GM21528 (cell line): ENCODE measurements at regions not wholly inside any gene's neighbourhood (a gene's known extent, or its start where the extent isn't known, plus 50 kb on each side); places are given as distances from the start of the nearest gene placed in this dataset.
"Not testable (repeated sequence)": the region's sequence is repeated elsewhere in the genome, so short reads cannot be mapped to it uniquely, and the experiment has no call there.

Source experiments
- ATAC-seq: cut with Tn5 transposase; IDR thresholded peaks from one replicate; pipeline ENCODE4 v1.9.1; 2021; ENCODE audit warnings: mild to moderate bottlenecking, moderate library complexity; ENCODE audit not compliant: unreplicated experiment, low FRiP score

- ATAC-seq: no peak
Measured at GRCh38 chr14:29982171-29982570, 54.5 kb upstream of the PRKD1 start.

- no peak for ATAC-seq
Measured at GRCh38 chr14:29982993-29983392, 55.3 kb upstream of the PRKD1 start.

GRCh38 chr14:29990344-29990857 is 62.8 kb upstream of the PRKD1 start:
- not testable (repeated sequence) for ATAC-seq

- ATAC-seq: no peak
Measured at GRCh38 chr14:29990993-29991392, 63.3 kb upstream of the PRKD1 start.

GRCh38 chr14:29993143-29993542 is 65.5 kb upstream of the PRKD1 start:
- no peak for ATAC-seq

GRCh38 chr14:29999013-29999539 is 71.4 kb upstream of the PRKD1 start:
- no peak for ATAC-seq

- ATAC-seq: no peak
Measured at GRCh38 chr14:30002859-30003258, 75.2 kb upstream of the PRKD1 start.

GRCh38 chr14:30005114-30005808 is 77.6 kb upstream of the PRKD1 start:
- no peak for ATAC-seq

GRCh38 chr14:30006695-30007094 is 79.0 kb upstream of the PRKD1 start:
- ATAC-seq: no peak

- no peak for ATAC-seq
Measured at GRCh38 chr14:30015489-30015888, 87.8 kb upstream of the PRKD1 start.

- ATAC-seq: no peak
Measured at GRCh38 chr14:30016002-30016401, 88.4 kb upstream of the PRKD1 start.

GRCh38 chr14:30017370-30017993 is 89.8 kb upstream of the PRKD1 start:
- ATAC-seq: no peak

GRCh38 chr14:30020271-30020670 is 92.6 kb upstream of the PRKD1 start:
- no peak for ATAC-seq

GRCh38 chr14:30020687-30021086 is 93.0 kb upstream of the PRKD1 start:
- ATAC-seq: no peak

GRCh38 chr14:30023350-30023749 is 95.7 kb upstream of the PRKD1 start:
- ATAC-seq: not testable (repeated sequence)

GRCh38 chr14:30034152-30034551 is 106.5 kb upstream of the PRKD1 start:
- no peak for ATAC-seq

GRCh38 chr14:30035361-30035760 is 107.7 kb upstream of the PRKD1 start:
- no peak for ATAC-seq

GRCh38 chr14:30045720-30046119 is 118.1 kb upstream of the PRKD1 start:
- ATAC-seq: no peak

- no peak for ATAC-seq
Measured at GRCh38 chr14:30053103-30053502, 125.5 kb upstream of the PRKD1 start.

- no peak for ATAC-seq
Measured at GRCh38 chr14:30054201-30054600, 126.6 kb upstream of the PRKD1 start.

- no peak for ATAC-seq
Measured at GRCh38 chr14:30058401-30058800, 130.8 kb upstream of the PRKD1 start.

GRCh38 chr14:30063746-30064145 is 136.1 kb upstream of the PRKD1 start:
- no peak for ATAC-seq
